MM.1S (cell line): ENCODE measurements at regions not wholly inside any gene's neighbourhood (a gene's known extent, or its start where the extent isn't known, plus 50 kb on each side); places are given as distances from the start of the nearest gene placed in this dataset.

Source experiments
- DNase-seq: peaks from one replicate; pipeline ENCODE4 v3.0.0-alpha.2; 2015
- H2AFZ ChIP-seq: fragments of 300-600 bp; sonication (generic); 2 replicates; pipeline ENCODE4 v1.6.0; 2016; ENCODE audit warnings: antibody characterized with exemption, low read length
- H3F3A ChIP-seq: fragments of 300-600 bp; sonication (generic); 2 replicates; pipeline ENCODE4 v1.6.1; 2016; ENCODE audit warnings: mild to moderate bottlenecking, antibody characterized with exemption, low read length, moderate library complexity, mixed read lengths; ENCODE audit not compliant: insufficient read depth
- H3K27ac ChIP-seq: fragments of 300-600 bp; sonication (generic); 2 replicates; pipeline ENCODE4 v1.5.1; 2016; ENCODE audit warnings: mild to moderate bottlenecking, low read length
- H3K27me3 ChIP-seq: fragments of 300-600 bp; sonication (generic); replicated peaks from 2 replicates; pipeline ENCODE4 v1.6.0; 2016; ENCODE audit warnings: low read length; ENCODE audit not compliant: insufficient read depth
- H3K36me3 ChIP-seq: fragments of 300-600 bp; sonication (generic); replicated peaks from 2 replicates; pipeline ENCODE4 v1.6.1; 2016; ENCODE audit warnings: mild to moderate bottlenecking, low read length, mixed read lengths; ENCODE audit not compliant: insufficient read depth
- H3K4me1 ChIP-seq: fragments of 300-600 bp; sonication (generic); 2 replicates; pipeline ENCODE4 v1.6.1; 2016; ENCODE audit warnings: low read length, mixed read lengths
- H3K4me2 ChIP-seq: fragments of 300-600 bp; sonication (generic); 2 replicates; pipeline ENCODE4 v1.6.0; 2016; ENCODE audit warnings: low read depth, low read length
- H3K4me3 ChIP-seq: fragments of 300-600 bp; sonication (generic); 2 replicates; pipeline ENCODE4 v1.5.1; 2016; ENCODE audit warnings: low read length, mixed read lengths
- H3K79me2 ChIP-seq: fragments of 300-600 bp; sonication (generic); 2 replicates; pipeline ENCODE4 v1.6.1; 2016; ENCODE audit warnings: mixed run types, low read length, mixed read lengths
- H3K9ac ChIP-seq: fragments of 300-600 bp; sonication (generic); 2 replicates; pipeline ENCODE4 v1.6.1; 2016; ENCODE audit warnings: low read length, mixed read lengths
- H3K9me2 ChIP-seq: fragments of 300-600 bp; sonication (generic); replicated peaks from 2 replicates; pipeline ENCODE4 v1.6.1; 2016; ENCODE audit warnings: mild to moderate bottlenecking, low read length, mixed read lengths; ENCODE audit not compliant: insufficient read depth
- H3K9me3 ChIP-seq: fragments of 300-600 bp; sonication (generic); replicated peaks from 2 replicates; pipeline ENCODE4 v1.6.1; 2016; ENCODE audit warnings: mild to moderate bottlenecking, low read length, mixed read lengths; ENCODE audit not compliant: insufficient read depth
- H4K20me1 ChIP-seq: fragments of 300-600 bp; sonication (generic); 2 replicates; pipeline ENCODE4 v1.6.1; 2016; ENCODE audit warnings: mild to moderate bottlenecking, low read length, moderate library complexity, mixed read lengths; ENCODE audit not compliant: insufficient read depth
- EZH2 ChIP-seq: fragments of 300-600 bp; sonication (generic); optimal IDR thresholded peaks from 2 replicates; pipeline ENCODE3; 2017; ENCODE audit warnings: low read depth, mild to moderate bottlenecking, antibody characterized with exemption, low read length, mixed read lengths
- EZH2phosphoT487 ChIP-seq: fragments of 300-600 bp; sonication (generic); IDR thresholded peaks from 2 replicates; pipeline ENCODE4 v1.6.1; 2018; ENCODE audit warnings: antibody characterized with exemption, low read length
- TF ChIP-seq, protein P1 (sequence below): fragments of 300-600 bp; sonication (generic); IDR thresholded peaks from 2 replicates; pipeline ENCODE4 v1.5.1; 2016; ENCODE audit warnings: antibody characterized with exemption, low read length, mixed read lengths

DNA sequence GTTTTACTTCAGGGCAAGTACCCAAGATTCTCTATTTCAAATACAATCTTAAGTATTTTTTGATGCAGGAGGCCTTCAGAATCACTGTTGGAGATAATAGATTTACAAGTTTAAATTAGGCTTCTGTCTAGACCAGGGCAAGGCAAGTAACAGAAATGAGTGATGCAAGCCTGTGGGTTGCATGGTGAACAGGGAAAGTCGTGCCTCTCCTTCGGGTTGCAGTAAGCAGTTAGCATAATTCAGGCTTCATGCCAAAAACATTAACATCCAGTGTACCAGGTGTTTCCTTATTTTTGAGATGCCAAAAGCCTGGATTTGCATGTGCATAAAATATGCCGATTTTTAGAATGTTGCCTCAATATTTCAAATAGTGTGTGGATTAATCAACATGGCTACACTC is 369.0 kb downstream of the CAAP1 start:
- TF ChIP-seq EZH2phosphoT487 (no peak), EZH2 (no peak)
- TF ChIP-seq, protein P1, sequence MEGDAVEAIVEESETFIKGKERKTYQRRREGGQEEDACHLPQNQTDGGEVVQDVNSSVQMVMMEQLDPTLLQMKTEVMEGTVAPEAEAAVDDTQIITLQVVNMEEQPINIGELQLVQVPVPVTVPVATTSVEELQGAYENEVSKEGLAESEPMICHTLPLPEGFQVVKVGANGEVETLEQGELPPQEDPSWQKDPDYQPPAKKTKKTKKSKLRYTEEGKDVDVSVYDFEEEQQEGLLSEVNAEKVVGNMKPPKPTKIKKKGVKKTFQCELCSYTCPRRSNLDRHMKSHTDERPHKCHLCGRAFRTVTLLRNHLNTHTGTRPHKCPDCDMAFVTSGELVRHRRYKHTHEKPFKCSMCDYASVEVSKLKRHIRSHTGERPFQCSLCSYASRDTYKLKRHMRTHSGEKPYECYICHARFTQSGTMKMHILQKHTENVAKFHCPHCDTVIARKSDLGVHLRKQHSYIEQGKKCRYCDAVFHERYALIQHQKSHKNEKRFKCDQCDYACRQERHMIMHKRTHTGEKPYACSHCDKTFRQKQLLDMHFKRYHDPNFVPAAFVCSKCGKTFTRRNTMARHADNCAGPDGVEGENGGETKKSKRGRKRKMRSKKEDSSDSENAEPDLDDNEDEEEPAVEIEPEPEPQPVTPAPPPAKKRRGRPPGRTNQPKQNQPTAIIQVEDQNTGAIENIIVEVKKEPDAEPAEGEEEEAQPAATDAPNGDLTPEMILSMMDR: no peak
- H3F3A ChIP-seq: no peaks in the 10 kb centered on the region
- no peaks in the 10 kb centered on the region for H3K27me3 ChIP-seq
- no peaks in the 10 kb centered on the region for H3K9me2 ChIP-seq
- H3K4me2 ChIP-seq: no peak overlapping the region
- no peaks in the 10 kb centered on the region for H3K4me1 ChIP-seq
- H4K20me1 ChIP-seq: no peaks in the 10 kb centered on the region
- H3K27ac ChIP-seq: no peak overlapping the region
- H3K9me3 ChIP-seq: no peaks in the 10 kb centered on the region
- no peaks in the 10 kb centered on the region for H3K79me2 ChIP-seq
- H2AFZ ChIP-seq: no peak overlapping the region
- no peak overlapping the region for H3K9ac ChIP-seq
- no peaks in the 10 kb centered on the region for H3K36me3 ChIP-seq
- no peak overlapping the region for H3K4me3 ChIP-seq
- DNase-seq: no peak

DNA sequence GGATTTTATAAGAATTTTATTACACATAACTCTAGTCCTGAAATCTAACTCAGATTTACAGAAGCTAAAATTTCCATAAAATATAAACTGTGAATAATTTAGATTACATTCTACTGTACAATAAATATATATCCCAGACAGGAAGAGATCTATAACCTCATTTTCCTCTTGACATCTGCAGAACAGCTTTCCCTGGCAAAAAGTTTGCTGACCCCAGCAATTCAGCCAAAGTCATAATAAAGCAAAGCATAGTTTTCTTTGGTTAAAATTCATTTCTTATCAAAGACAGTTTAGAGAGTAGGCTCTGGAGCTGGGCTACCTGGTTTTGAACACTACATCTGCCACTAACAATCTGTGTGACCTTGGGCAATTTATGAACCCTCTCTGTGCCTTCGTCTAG is 372.5 kb downstream of the CAAP1 start:
- no peak for DNase-seq
- no peak overlapping the region for H3K4me3 ChIP-seq

DNA sequence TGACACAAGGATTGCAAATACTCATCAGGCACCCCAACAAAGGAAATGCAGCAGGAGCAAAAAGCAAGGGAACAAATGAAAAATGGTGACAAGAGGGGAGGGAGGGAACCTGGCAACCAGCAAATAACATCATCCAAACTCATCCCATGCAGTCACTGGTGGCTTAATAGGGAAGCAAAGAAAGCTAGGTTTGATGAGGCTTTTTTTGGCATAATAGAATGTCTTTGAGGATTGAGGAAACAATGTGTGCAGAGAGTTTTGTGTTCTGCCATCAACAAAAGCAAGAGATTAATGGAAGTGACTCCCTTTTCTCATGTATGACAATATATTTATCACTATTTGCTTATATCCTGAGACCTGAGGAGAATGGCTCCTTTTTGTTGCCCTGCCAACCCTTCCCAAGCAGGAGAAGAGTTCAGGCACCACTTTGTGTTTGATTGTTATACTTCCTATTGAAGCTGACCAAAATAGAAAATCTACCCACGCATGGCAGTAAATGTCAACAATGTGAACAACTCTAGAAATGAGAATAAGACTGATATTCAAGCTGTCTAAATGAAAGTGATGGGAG is 375.7 kb downstream of the CAAP1 start:
- Histone ChIP-seq H3K9ac (no peak overlapping the region), H3K36me3 (no peaks in the 10 kb centered on the region), H3F3A (no peaks in the 10 kb centered on the region), H4K20me1 (no peaks in the 10 kb centered on the region), H2AFZ (no peak overlapping the region), H3K9me3 (no peaks in the 10 kb centered on the region), H3K27me3 (no peaks in the 10 kb centered on the region), H3K4me3 (no peak overlapping the region), H3K9me2 (no peaks in the 10 kb centered on the region), H3K79me2 (no peaks in the 10 kb centered on the region), H3K4me1 (no peaks in the 10 kb centered on the region), H3K27ac (no peak overlapping the region), H3K4me2 (no peak overlapping the region)
- DNase-seq: no peak
- TF ChIP-seq EZH2phosphoT487: no peak

More for the DNA sequence above, 372.5 kb downstream of the CAAP1 start:
- H3K9me3 ChIP-seq: no peaks in the 10 kb centered on the region
- H3K4me2 ChIP-seq: no peak overlapping the region
- H3K27ac ChIP-seq: no peak overlapping the region
- no peaks in the 10 kb centered on the region for H3F3A ChIP-seq
- no peaks in the 10 kb centered on the region for H4K20me1 ChIP-seq
- no peaks in the 10 kb centered on the region for H3K9me2 ChIP-seq
- H2AFZ ChIP-seq: no peak overlapping the region
- TF ChIP-seq, protein P1: no peak
- no peak for TF ChIP-seq EZH2
- no peak for TF ChIP-seq EZH2phosphoT487
- H3K4me1 ChIP-seq: no peaks in the 10 kb centered on the region
- H3K79me2 ChIP-seq: no peaks in the 10 kb centered on the region
- no peaks in the 10 kb centered on the region for H3K27me3 ChIP-seq
- no peaks in the 10 kb centered on the region for H3K36me3 ChIP-seq
- no peak overlapping the region for H3K9ac ChIP-seq

DNA sequence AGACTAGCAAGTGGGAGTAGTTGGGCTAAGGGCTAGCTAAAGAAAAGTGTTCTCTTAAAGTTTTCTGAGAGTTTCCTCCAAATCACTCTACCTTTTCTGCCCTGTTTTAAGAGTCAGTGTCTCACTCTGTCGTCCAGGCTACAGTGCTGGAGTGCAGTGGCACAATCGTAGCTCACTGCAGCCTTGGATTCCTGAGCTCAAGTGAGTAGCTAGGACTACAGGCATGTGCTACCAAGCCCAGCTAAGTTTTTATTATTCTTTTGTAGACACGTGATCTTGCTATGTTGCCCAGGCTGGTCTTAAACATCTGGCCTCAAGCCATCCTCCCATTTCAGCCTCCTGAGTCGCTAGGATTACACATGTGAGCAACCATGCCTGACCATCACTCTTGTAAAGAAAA is 378.9 kb downstream of the CAAP1 start:
- H3K27me3 ChIP-seq: no peaks in the 10 kb centered on the region
- no peak overlapping the region for H3K4me3 ChIP-seq
- H3K9ac ChIP-seq: no peak overlapping the region
- H4K20me1 ChIP-seq: no peaks in the 10 kb centered on the region
- H3K36me3 ChIP-seq: no peaks in the 10 kb centered on the region
- TF ChIP-seq EZH2 (no peak), EZH2phosphoT487 (no peak)
- TF ChIP-seq, protein P1: no peak
- no peak overlapping the region for H2AFZ ChIP-seq
- no peaks in the 10 kb centered on the region for H3K4me1 ChIP-seq
- DNase-seq: no peak
- H3K4me2 ChIP-seq: no peak overlapping the region
- H3K9me3 ChIP-seq: no peaks in the 10 kb centered on the region
- H3K9me2 ChIP-seq: no peaks in the 10 kb centered on the region
- no peak overlapping the region for H3K27ac ChIP-seq
- H3F3A ChIP-seq: no peaks in the 10 kb centered on the region
- no peaks in the 10 kb centered on the region for H3K79me2 ChIP-seq
